ENCODE measurements at regions not wholly inside any gene's neighbourhood (a gene's known extent, or its start where the extent isn't known, plus 50 kb on each side); places are given as distances from the start of the nearest gene placed in this dataset.

GRCh38 chr1:239872626-239873025 lies 219.1 kb upstream of the FMN2 start:
- Histone ChIP-seq H3K9me3 (ENCODE audit: control insufficient read depth, insufficient read depth, low read depth, low read length) (no peaks in the 10 kb centered on the region), H3K4me3 (ENCODE audit: low read depth in 2 of 2, low read length in 2 of 2) (no peak overlapping the region), H3K27me3 (ENCODE audit: control insufficient read depth, insufficient read depth, low read length) (no peaks in the 10 kb centered on the region), H3K27ac (ENCODE audit: low read length) (no peak overlapping the region), H3K4me1 (ENCODE audit: control insufficient read depth, insufficient read depth, low read length) (no peaks in the 10 kb centered on the region), H3K36me3 (ENCODE audit: control insufficient read depth, insufficient read depth, low read length) (no peaks in the 10 kb centered on the region)
- in situ Hi-C loops (cut with HindIII; ENCODE audit: low pct_unique_long_range_greater_than_20kb, low sequenced_read_pairs) (no loop called here), intact Hi-C loops (cut with micrococcal nuclease; ENCODE audit: unreplicated experiment) (no loop called here)
- no peak for TF ChIP-seq TCF7L2 (IDR thresholded peaks at IDR 0.05; ENCODE audit: low read depth, low read length)
- no peak for TF ChIP-seq SIN3A (IDR thresholded peaks at IDR 0.05; ENCODE audit: borderline replicate concordance, insufficient read depth, low read depth, low read length)
- TF ChIP-seq, protein P1, sequence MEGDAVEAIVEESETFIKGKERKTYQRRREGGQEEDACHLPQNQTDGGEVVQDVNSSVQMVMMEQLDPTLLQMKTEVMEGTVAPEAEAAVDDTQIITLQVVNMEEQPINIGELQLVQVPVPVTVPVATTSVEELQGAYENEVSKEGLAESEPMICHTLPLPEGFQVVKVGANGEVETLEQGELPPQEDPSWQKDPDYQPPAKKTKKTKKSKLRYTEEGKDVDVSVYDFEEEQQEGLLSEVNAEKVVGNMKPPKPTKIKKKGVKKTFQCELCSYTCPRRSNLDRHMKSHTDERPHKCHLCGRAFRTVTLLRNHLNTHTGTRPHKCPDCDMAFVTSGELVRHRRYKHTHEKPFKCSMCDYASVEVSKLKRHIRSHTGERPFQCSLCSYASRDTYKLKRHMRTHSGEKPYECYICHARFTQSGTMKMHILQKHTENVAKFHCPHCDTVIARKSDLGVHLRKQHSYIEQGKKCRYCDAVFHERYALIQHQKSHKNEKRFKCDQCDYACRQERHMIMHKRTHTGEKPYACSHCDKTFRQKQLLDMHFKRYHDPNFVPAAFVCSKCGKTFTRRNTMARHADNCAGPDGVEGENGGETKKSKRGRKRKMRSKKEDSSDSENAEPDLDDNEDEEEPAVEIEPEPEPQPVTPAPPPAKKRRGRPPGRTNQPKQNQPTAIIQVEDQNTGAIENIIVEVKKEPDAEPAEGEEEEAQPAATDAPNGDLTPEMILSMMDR (IDR thresholded peaks at IDR 0.05) = no peak
- no peak for TF ChIP-seq POLR2AphosphoS5 (IDR thresholded peaks at IDR 0.05; ENCODE audit: low read depth, low read length)
- TF ChIP-seq, protein P2, sequence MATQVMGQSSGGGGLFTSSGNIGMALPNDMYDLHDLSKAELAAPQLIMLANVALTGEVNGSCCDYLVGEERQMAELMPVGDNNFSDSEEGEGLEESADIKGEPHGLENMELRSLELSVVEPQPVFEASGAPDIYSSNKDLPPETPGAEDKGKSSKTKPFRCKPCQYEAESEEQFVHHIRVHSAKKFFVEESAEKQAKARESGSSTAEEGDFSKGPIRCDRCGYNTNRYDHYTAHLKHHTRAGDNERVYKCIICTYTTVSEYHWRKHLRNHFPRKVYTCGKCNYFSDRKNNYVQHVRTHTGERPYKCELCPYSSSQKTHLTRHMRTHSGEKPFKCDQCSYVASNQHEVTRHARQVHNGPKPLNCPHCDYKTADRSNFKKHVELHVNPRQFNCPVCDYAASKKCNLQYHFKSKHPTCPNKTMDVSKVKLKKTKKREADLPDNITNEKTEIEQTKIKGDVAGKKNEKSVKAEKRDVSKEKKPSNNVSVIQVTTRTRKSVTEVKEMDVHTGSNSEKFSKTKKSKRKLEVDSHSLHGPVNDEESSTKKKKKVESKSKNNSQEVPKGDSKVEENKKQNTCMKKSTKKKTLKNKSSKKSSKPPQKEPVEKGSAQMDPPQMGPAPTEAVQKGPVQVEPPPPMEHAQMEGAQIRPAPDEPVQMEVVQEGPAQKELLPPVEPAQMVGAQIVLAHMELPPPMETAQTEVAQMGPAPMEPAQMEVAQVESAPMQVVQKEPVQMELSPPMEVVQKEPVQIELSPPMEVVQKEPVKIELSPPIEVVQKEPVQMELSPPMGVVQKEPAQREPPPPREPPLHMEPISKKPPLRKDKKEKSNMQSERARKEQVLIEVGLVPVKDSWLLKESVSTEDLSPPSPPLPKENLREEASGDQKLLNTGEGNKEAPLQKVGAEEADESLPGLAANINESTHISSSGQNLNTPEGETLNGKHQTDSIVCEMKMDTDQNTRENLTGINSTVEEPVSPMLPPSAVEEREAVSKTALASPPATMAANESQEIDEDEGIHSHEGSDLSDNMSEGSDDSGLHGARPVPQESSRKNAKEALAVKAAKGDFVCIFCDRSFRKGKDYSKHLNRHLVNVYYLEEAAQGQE (IDR thresholded peaks at IDR 0.05; ENCODE audit: insufficient read depth in 1 of 2, low read depth in 2 of 2, low read length in 1 of 2) = no peak
- DNase-seq (ENCODE audit: low read depth, low spot score) = no peak
- ATAC-seq = no peak
- ChIA-PET CTCF (no interaction called here), POLR2A (no interaction called here)
- no TSS peak for BruUV-seq (replicated peaks)

DNA sequence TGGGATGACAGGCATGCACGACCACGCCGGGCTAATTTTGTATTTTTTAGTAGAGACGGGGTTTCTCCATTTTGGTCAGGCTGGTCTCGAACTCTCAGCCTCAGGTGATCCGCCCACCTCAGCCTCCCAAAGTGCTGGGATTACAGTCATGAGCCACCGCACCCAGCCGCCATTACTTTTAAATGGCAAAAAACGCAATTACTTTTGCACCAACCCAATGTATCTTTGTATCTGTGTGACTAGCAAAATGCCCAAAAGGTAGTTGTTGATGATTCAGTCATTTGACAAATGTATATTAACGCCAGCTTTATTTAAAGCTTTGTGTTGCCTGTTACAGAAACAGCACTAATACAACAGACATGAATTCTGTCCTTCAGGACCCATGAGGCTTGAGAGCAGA lies 216.9 kb upstream of the FMN2 start:
- TF ChIP-seq, protein P2 (IDR thresholded peaks at IDR 0.05; ENCODE audit: insufficient read depth in 1 of 2, low read depth in 2 of 2, low read length in 1 of 2) = no peak
- TF ChIP-seq POLR2AphosphoS5 (IDR thresholded peaks at IDR 0.05; ENCODE audit: low read depth, low read length) (no peak), TCF7L2 (IDR thresholded peaks at IDR 0.05; ENCODE audit: low read depth, low read length) (no peak), SIN3A (IDR thresholded peaks at IDR 0.05; ENCODE audit: borderline replicate concordance, insufficient read depth, low read depth, low read length) (no peak)
- TF ChIP-seq, protein P1 (IDR thresholded peaks at IDR 0.05) = no peak
- no TSS peak for BruUV-seq (replicated peaks)
- Histone ChIP-seq H3K36me3 (ENCODE audit: control insufficient read depth, insufficient read depth, low read length) (no peaks in the 10 kb centered on the region), H3K4me1 (ENCODE audit: control insufficient read depth, insufficient read depth, low read length) (no peaks in the 10 kb centered on the region), H3K27ac (ENCODE audit: low read length) (no peak overlapping the region), H3K4me3 (ENCODE audit: low read depth in 2 of 2, low read length in 2 of 2) (no peak overlapping the region), H3K27me3 (ENCODE audit: control insufficient read depth, insufficient read depth, low read length) (no peaks in the 10 kb centered on the region), H3K9me3 (ENCODE audit: control insufficient read depth, insufficient read depth, low read depth, low read length) (no peaks in the 10 kb centered on the region)
- POLR2A ChIA-PET = no interaction called here
- DNase-seq (ENCODE audit: low read depth, low spot score) (no peak), ATAC-seq (no peak)
- in situ Hi-C loops (cut with HindIII; ENCODE audit: low pct_unique_long_range_greater_than_20kb, low sequenced_read_pairs) = no loop called here
- CTCF ChIA-PET = no interaction called here
- intact Hi-C loops (cut with micrococcal nuclease; ENCODE audit: unreplicated experiment) = no loop called here
